NCI-H1694 treated with DMSO at 0.1 percent for 48 hours (cell line): ENCODE measurements at regions not wholly inside any gene's neighbourhood (a gene's known extent, or its start where the extent isn't known, plus 50 kb on each side); places are given as distances from the start of the nearest gene placed in this dataset.
"Not testable (repeated sequence)": the region's sequence is repeated elsewhere in the genome, so short reads cannot be mapped to it uniquely, and the experiment has no call there.

Experiments
- DNase-seq: peaks from one replicate; lab custom pipeline; 2025; lab: John Stamatoyannopoulos, UW

DNA sequence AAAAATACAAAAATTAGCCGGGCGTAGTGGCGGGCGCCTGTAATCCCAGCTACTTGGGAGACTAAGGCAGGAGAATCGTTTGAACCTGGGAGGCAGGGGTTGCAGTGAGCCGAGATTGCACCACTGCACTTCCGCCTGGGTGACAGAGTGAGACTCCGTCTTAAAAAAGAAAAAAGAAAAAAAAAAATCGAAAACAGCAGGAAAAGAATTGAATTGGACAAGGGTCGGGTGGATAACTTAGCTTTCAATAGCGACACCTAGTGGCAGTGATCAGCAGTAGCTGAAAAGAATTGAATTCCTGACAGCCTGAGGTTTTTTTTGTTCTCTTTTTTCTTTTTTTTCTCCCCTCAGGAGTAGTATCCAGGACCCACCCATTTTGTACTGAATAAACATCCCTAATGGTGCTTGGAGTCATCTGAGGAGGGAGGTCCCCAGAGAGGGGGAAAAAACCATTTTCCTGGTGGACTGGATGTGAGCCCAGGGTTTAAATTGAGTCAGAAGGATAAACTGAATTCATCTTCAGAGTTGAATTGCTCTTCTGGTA, 55.1 kb downstream of the CYCS start:
- peak; percentile 73 for DNase-seq

DNA sequence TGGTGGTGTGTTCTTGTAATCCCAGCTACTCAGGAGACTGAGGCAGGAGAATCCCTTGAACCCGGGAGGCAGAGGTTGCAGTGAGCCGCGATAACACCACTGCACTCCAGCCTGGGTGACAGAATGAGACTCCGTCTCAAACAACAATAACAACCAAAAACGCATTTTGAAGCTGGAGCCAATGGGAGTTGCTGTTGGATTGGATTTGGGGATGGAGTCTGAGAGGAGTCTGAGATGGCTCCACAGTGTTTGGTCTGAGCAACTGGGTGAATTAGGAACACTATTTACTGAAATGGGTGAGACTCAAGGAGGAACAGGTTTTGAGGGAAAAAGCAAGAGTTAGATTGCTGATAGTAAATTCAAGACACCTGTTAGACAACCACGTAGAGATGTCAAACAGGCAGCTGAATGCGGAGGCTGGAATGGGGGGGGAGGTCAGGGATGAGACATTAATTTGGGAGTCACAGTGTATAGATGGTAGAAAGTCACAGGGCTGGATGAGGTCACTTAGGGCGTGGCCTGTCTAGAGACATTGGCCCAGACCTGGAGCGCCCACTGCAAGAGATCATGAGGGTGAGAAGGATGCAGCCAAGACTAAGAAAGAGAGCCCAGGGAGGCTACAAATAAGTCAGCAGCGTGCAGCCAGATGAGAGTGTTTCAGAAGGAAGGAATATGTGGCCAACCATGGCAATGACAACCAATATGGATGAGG, 56.4 kb downstream of the CYCS start:
- no peak for DNase-seq

DNA sequence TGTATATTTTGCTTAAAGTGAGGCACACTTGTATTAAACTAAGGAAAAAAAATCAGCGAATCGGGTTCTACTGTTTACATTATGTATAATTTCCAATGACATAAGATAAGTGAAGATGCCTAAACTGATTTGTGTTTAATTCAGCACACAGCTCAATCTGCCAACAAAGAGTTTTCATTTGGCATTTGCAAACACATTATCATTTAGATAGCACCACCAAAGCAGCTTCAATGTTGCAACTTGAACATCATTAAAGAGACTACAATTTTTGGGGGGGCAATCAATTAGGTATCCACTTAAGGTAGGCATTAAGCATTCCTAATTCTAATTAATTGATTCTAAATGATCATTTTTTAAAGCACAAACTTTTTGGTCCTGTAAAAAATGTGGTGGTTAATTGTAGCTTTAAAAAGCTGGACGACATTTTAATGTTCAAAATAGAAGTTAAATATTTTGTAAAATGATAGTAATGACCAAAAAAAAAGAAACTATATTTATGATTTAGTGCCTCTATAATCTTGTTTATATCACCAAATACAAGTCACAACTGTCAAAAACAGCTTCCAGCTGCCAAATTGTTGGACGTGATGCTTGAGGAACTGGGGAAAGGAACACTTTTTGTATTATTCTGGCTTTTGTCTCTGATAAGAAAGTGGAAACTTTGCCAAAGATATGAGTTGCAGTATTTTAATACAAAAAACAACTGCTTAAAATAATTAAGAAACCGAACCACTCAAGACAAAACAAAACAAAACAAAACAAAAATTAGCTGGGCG, 57.1 kb downstream of the CYCS start:
- DNase-seq, result no peak

DNA sequence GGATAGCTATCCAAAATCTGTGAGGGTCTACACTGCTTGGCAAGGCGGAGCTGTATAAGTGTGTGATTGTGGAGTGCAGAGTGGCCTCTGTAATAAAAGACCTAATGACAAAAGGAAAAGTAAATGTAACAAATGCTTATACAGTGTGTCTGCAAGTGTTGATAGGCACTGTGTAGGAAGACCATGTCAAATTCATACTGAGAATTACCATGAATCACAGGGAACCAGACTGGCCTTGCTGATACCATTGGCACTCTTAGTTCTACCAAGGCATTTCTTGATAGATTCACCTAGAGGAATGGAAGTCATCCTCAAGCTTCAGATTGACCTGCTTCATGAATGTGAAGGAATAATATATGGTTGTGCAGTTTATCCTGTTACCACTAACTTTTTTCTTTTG, 58.8 kb downstream of the CYCS start:
- DNase-seq, result no peak

DNA sequence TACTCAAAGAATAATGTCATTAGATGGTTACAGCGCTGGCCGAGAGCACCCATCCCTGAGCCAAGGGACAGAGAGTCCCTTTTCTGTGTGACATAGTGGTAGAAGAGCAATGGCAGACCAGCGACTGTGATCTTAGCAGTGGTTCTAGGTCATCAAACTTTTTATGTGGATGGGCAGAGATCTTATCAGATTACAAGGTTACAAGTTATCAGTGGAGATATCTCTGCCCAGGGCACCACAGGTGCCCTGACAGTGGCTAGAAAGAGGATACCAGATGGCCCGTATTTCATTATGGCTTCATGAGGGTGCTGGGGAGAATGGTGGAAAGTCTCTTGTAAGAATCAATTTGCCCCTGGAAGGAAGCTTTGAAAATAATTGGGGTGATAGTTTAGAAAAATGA, 62.7 kb downstream of the CYCS start:
- no peak for DNase-seq

DNA sequence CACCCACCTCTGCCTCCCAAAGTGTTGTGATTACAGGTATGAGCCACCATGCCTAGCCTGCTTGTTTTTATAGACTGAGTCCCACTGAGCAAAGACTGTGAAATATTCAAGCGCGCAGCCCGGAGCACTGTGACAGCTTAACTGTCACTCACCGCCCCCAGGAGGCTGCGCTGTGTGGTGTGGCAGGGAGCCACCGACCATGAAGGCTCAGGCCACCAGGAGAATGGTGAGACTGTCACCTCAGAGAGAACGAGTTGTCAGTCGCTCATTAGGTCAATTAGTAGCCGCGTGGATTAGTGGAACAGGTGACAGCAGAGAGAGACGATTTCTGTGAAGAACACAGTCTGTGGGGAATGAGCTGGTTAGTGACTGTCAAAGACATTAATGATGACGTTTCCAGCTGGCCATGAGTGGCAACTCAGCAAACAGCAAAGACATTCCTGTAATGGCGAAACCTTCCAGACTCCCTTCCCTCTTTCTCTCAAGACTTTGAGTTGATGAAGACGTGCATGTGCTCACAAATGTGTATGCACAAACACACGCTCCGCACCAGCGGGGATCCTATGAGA, 64.5 kb downstream of the CYCS start:
- no peak for DNase-seq

DNA sequence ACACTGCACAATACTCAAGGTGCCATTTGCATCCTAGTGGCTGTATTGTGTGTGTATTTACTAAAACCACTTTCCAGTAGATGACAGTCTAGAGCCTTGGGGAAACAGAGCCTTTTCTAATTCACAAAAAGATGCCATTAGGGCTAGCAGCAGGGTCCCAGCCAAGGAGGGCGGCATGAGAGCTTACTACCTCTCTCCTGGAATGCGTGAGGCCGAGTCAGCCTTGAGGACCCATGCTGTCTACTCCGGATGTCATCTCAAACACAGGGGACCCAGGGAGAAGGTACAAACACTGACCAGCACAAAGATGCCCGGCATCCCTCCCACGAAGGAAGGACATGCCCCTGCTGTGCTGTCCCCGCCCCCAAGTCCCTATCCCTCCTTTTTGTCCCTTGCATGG, 65.5 kb downstream of the CYCS start:
- DNase-seq, result no peak

DNA sequence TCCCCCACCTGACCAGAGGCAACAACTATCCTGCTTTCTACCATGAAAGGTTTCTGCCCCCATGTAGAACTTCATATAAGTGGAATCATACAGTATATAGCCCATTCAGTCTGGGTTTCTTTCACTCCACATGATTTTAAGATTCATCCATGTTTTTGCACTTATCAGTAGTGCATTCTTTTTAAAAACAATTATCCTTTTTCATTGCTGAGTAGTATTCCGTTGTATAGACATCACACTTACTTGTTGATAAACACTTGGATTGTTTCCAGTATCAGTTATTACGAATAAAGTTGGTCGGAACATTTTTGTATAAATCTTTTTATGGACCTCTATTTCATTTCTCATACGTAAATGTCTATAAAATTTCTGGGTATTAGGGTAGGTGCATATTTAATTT, 68.7 kb downstream of the CYCS start:
- no peak for DNase-seq

DNA sequence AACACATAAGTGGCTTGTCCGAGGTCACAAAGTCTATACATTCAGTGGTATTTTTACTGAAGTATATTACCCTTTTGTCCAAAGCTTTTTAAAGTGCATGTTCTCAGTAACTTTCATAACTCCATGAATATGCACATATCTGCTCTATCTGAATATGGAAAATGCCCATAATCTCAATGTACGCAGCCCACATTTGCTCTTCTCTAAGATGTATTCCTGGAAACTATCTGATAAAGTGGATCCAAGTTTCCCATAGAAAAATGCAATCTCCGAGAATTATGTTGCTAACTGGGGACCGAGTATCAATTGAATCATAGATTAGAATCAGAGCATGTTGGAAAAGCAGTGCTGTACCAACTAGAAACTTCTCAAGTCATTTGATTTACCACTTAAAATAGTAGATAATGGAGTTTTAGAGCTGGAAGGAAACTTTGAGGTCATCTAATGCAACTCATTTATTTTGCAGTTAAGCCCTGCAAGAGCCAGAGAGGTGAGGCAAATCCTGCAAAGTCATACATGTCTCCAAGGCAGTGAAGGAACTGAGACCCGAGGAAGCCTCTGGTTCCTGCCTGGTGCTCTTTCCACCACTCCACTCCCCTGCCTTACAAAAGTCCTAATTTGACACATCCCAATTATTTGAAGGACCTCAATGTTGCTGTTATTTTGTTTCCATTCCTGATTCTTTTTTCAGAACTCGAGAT, 69.4 kb downstream of the CYCS start:
- DNase-seq, result no peak

DNA sequence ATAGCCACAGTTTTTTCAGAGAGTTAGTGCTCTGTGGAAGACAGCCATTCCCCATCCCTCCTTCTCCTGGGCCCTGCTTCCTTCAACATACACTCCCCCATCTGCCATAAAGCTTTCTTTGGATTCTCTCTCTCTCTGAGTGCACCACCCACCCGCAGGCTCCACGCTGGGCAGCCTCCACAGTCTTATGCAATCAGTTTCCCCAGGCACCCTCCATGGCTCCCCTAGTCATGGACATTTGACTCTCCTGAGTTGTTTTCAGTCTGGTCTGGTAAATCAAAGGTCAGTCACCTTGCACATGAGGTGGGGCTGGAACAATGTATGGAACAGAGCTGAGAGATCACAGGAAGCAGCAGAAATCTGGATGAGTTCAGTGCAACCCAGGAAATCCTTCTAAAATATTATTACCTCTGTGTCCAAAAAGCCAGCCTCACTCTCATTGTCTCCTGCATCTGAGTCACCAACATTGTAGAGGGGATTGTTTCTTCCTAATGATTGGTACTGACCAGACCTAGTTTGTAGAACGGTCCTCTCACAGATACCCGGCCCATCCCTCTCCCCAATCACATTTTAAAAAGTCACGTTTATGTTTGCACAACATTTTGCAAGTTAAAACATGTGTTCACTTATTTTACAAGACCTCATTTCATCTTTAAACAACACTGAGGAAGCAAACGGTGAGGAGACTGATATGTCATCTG, 70.1 kb downstream of the CYCS start:
- no peak for DNase-seq

DNA sequence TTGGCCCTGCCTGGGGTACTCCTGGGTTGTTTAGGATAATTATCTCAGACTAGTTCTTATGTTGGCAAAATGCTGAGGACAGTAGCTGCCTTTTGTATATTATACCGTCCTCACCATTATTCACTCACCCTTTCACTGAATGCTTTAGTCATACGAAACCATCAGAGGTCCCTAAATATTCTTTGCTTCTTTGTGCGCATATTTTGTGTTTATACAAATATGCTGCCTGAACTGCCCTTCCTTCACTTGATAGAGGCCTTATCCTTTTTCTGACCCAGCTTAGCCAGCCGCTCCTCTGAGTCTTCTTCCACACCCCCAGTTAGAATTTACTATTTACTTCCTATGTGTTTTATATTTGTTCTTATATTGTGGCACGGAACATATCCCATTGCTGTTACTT, 70.2 kb upstream of the OSBPL3 start:
- DNase-seq, result no peak

DNA sequence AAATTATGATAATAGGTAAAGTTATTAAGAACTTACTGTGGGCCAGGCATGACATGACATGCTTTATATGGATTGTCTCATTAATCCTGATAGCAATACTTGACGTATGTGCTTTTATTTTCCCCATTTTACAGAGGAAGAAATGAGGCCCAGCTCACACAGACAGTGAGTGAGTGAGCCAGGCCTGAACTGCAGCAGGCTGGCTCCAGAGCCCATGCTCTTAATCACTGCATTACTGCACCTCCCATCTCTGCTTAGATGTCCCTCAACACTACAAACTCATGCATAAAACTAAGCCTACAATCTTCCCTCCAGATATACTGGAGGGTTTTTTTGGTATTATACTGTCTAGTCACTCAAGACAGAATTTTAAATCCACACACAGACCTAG, 68.5 kb upstream of the OSBPL3 start:
- DNase-seq, result no peak

DNA sequence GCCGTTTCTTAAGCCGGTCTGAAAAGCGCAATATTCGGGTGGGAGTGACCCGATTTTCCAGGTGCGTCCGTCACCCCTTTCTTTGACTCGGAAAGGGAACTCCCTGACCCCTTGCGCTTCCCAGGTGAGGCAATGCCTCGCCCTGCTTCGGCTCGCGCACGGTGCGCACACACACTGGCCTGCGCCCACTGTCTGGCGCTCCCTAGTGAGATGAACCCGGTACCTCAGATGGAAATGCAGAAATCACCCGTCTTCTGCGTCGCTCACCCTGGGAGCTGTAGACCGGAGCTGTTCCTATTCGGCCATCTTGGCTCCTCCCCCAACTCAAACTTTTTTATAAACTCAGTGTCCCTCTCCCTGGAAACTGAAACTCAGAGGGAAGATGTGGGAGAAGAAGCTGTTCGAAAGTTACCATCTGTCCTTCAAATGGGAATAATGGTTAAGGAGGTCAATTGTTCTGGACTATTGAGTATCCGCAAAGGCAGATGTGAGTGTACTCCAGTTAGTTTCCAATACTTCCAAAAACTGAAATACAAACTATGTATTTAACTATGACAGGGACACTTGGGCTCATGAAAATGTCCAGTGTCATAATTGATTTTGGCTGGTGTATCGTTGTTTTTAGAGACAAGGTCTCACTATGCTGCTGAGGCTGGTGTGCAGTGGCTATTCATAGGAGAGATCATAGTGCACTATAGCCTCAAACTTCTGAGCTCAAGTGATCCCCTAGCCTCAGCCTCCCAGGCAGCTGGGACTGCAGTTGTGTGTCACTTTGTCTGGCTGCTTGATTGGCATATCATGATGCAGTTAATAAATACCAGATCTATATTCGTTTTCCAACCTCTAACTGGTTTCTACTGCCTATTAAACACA, 67.8 kb upstream of the OSBPL3 start:
- DNase-seq, result not testable (repeated sequence)

DNA sequence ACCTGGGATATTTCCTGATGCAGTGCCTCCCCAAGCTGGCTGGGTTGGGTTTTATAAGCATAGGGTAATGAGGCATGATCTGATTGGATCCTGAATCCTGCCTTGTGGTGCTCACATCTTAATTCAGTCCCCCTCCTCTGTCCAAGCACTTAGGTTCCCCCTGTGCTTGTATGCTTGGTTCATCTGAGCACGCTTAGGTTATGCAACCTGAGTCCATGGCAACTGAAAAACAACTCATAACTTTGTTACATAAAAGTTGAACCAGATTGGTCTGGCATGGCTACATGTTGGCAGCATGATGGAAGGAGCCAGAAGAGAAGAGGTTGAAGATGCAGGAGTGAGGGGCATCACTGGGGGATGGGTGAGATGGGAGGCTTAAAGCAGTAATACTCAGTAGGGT, 57.3 kb upstream of the OSBPL3 start:
- DNase-seq, result no peak

DNA sequence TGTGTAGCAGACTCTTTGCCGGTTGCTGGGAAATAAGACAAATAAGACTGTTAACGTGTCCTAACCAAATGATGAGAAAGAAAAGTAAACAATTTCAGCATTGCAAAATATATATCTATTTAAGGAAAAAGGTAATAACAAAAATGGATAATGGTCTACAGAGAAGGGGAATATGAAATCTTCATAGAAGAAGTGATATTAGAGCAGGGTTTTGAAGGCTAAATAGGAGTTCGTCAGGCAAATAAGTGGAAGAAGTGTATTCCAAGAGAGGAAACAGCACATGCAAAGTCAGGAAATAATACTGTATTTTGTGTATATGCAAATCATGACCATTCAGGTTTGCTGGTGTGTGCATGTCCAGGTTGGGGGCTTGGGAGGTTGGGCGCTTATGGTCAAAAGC, 55.3 kb upstream of the OSBPL3 start:
- DNase-seq, result no peak

DNA sequence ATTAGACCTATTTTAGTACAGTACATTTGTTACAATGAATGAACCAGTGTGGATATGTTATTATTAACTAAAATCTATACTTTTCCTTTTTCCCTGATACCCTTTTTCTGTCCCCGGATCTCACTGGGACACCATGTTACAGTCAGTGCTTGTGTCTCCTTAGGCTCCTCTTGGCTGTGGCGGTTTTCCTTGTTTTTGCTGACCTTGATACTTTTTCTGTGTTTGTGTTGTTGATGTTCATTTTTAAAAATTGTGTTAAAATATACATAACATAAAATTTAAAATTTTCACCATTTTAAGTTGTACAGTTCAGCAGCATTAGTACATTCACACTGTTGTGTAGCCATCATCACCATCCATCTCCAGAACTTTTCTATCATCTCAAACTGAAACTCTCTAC, 54.2 kb upstream of the OSBPL3 start:
- DNase-seq, result no peak

DNA sequence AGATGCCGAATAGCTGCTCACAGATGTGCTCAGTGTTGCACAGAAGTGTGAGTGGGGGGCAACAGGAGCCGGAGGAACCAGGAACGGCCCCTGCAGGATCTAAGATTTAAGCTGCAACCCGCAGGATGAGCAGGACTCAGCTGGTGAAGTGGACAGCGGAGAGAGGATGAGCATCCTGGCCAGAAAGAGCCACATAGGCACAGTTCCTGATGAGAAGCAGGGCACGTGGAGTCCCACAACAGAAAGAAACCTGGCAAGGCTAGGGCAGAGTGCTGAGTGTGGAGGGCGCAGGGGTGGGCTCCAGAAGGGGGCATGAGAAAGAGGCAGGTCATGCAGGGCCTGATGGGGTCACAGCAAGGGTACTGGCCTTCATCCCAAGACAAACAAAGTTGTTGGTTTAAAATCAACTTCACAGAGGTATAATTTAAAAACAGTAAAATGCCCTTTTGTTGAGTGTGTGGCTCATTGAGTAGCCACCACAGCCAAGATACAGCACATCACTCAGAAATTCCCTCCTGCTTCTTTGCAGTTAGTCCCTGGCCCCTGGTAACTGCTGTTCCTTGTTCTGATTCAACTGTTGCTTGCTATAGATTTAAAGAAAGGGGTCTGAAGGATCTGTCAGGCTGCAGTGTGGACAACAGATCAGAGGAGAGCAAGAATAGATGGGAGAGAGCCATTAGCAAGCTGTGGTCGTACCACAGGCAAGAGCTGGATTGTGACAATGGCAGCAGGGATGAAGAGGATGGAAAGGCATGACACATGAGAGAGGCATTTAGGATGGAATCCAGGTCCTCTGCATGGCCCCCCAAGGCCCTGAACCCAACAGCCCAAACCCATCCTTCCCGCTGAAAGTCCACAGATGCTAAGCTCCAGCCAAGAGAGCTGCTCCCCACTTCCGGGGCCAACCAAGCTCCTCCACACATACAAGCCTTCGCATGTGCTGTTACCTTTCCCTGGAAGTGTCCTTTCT, 53.1 kb upstream of the OSBPL3 start:
- no peak for DNase-seq

DNA sequence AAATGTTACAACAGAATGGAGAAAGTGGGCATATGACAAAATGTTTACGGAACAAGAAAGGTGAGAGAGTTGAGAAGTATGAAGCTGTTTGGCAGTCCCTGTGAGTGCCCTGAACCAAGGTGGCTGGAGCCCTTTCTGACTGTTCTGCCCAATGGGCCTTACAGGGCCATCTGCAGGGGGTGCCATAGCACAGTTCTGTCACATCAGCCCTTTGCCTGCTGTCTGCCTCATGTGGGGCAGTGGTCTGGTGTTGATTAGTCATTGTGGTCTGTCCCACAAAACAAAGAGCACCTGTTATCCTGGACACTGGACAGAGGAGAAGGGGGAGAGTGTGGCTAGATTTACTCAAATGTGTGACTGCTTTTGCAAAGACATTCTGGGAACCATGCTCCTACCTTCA, 51.5 kb upstream of the OSBPL3 start:
- no peak for DNase-seq

DNA sequence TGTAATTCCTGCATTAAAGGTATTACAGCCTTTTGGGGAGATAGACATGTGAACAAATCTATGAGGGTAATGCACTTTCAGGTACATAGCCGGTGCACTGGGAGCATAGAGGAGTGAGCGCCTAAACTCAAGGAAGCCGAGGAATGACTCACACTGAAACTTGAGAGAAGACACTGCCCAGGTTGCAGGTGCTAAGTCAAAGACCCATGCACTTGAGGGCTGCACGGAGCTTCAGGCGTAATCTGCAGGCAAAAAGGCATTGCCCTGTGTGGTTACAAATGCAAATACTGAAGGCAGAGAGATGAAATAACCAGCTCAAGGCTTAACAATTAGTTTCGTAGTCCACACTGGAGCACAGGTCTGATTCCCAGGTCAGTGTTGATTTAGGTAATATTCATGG, 51.0 kb upstream of the OSBPL3 start:
- no peak for DNase-seq
